ENCODE measurements at regions not wholly inside any gene's neighbourhood (a gene's known extent, or its start where the extent isn't known, plus 50 kb on each side); places are given as distances from the start of the nearest gene placed in this dataset.
A peak's percentile ranks its signal among the peaks of the same experiment; 100 is the strongest.

DNA sequence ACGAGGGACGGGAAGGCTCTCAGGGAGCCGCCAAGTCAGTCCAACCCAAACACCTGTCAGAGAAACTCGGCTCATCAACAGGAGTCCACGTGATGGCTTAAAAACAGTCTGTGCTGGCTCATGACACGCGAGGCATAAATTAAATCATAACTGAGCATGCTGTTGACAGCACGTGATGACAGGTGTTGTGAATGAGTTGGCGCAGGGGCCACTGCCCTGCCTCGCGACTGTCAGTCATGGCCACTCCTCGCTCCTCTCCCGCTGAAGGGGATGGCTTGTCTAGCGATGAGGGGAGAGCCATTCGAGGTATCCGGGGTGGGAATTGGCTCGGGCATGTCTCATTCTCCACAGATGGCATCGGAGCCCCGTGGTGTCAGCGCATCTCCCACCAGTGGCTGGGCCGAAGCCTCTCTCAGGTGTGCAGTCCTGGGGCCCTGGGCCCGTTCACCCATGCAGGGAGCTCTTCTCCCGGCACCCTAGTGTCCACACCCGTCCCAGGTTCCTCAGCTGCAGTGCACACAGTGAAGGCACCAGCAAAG is 313.3 kb downstream of the BMP7 start:
- no peak for TF ChIP-seq CTCF (IDR thresholded peaks at IDR 0.05; ENCODE audit: poor library complexity, severe bottlenecking)
- peak; percentile 14 for TF ChIP-seq POLR2AphosphoS5 (IDR thresholded peaks at IDR 0.05)
- no peak for TF ChIP-seq RAD21 (conservative IDR thresholded peaks at IDR 0.05)
